ENCODE measurements at regions not wholly inside any gene's neighbourhood (a gene's known extent, or its start where the extent isn't known, plus 50 kb on each side); places are given as distances from the start of the nearest gene placed in this dataset.

DNA sequence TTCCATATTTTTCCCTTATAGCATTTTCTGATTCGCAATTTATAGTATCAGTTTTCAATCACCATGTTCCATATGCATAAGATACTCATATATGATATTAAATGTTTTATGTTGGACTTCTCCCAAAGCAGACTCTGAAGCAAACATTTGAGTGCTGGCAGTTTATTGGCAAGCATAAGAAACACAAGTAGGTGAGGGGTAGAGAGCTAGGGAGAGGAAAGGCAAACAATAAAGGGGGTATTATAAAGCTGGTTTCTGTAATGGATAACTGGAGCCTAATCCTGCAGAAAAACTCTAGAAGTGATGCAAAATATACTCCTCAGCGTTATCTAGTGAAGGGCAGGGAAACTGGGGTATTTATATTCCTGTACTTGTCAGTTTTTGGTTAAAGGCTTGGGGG lies 491.5 kb upstream of the TGFBR2 start:
- no peaks in the 10 kb centered on the region for H3K9me2 ChIP-seq (replicated peaks; ENCODE audit: insufficient read depth)
- no peaks in the 10 kb centered on the region for H3K27me3 ChIP-seq
- H3K36me3 ChIP-seq (replicated peaks; ENCODE audit: insufficient read depth, low read depth): no peaks in the 10 kb centered on the region
- no peaks in the 10 kb centered on the region for H3K79me2 ChIP-seq
- 67% methylated on average over 2 of the region's 2 CpGs for WGBS (ENCODE audit: low lambda C conversion rate, missing lambda C conversion rate)
- no peak overlapping the region for H3K27ac ChIP-seq
- H3K4me3 ChIP-seq: no peak overlapping the region
- no peaks in the 10 kb centered on the region for H3K4me1 ChIP-seq (ENCODE audit: insufficient read depth)
- no peak overlapping the region for H2AFZ ChIP-seq
- DNase-seq (ENCODE audit: low spot score): no peak
- TF ChIP-seq CTCF (IDR thresholded peaks at IDR 0.05; ENCODE audit: poor library complexity) (no peak), EZH2 (IDR thresholded peaks at IDR 0.05; ENCODE audit: borderline replicate concordance) (no peak), EZH2phosphoT487 (IDR thresholded peaks at IDR 0.05; ENCODE audit: low read depth, severe bottlenecking, unreplicated experiment) (no peak)
- no peaks in the 10 kb centered on the region for H4K20me1 ChIP-seq (ENCODE audit: insufficient read depth, poor library complexity, severe bottlenecking)
- H3K4me2 ChIP-seq: no peak overlapping the region
- H3K9me3 ChIP-seq (ENCODE audit: low read depth): no peaks in the 10 kb centered on the region

- TF ChIP-seq CTCF (IDR thresholded peaks at IDR 0.05; ENCODE audit: poor library complexity): no peak
- no peak for TF ChIP-seq EZH2 (IDR thresholded peaks at IDR 0.05; ENCODE audit: borderline replicate concordance)
- TF ChIP-seq EZH2phosphoT487 (IDR thresholded peaks at IDR 0.05; ENCODE audit: low read depth, severe bottlenecking, unreplicated experiment): no peak
- Histone ChIP-seq H3K79me2 (no peaks in the 10 kb centered on the region), H3K9me2 (replicated peaks; ENCODE audit: insufficient read depth) (no peaks in the 10 kb centered on the region), H3K4me2 (no peak overlapping the region), H3K4me3 (no peak overlapping the region), H3K27me3 (no peaks in the 10 kb centered on the region), H3K4me1 (ENCODE audit: insufficient read depth) (no peaks in the 10 kb centered on the region), H3K9me3 (ENCODE audit: low read depth) (no peaks in the 10 kb centered on the region), H4K20me1 (ENCODE audit: insufficient read depth, poor library complexity, severe bottlenecking) (no peaks in the 10 kb centered on the region), H3K36me3 (replicated peaks; ENCODE audit: insufficient read depth, low read depth) (no peaks in the 10 kb centered on the region), H3K27ac (no peak overlapping the region), H2AFZ (no peak overlapping the region)
- WGBS (ENCODE audit: low lambda C conversion rate, missing lambda C conversion rate): 85% methylated on average over 1 of the region's 1 CpG
- DNase-seq (ENCODE audit: low spot score): no peak
Measured at GRCh38 chr3:30122359-30122758, 484.0 kb upstream of the TGFBR2 start.

- 81% methylated on average over 3 of the region's 3 CpGs for WGBS (ENCODE audit: low lambda C conversion rate, missing lambda C conversion rate)
- no peak overlapping the region for H3K4me2 ChIP-seq
Measured at GRCh38 chr3:30123224-30123623, 483.2 kb upstream of the TGFBR2 start.

DNA sequence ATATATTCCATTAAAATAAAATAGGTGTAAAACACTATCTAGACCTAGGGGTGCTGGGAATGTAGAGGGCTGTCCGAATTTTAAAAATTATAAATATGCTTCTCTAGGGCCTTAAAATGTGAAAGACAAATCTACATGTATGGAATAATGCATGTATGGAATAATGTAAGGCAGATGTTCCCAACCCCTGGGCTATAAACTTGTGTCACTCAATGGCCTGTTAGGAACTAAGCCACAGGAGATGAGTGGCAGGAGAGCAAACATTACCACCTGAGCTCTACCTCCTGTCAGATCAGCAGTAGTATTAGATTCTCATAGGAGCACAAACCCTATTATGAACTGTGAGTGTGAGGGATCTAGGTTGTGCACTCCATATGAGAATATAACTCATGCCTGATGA lies 482.6 kb upstream of the TGFBR2 start:
- DNase-seq (ENCODE audit: low spot score): no peak
- H3K9me2 ChIP-seq (replicated peaks; ENCODE audit: insufficient read depth): no peaks in the 10 kb centered on the region
- no peaks in the 10 kb centered on the region for H3K79me2 ChIP-seq
- no peak overlapping the region for H3K4me2 ChIP-seq
- no peak overlapping the region for H3K27ac ChIP-seq
- H2AFZ ChIP-seq: no peak overlapping the region
- H3K9me3 ChIP-seq (ENCODE audit: low read depth): no peaks in the 10 kb centered on the region
- H3K4me3 ChIP-seq: no peak overlapping the region
- no peaks in the 10 kb centered on the region for H3K36me3 ChIP-seq (replicated peaks; ENCODE audit: insufficient read depth, low read depth)
- H4K20me1 ChIP-seq (ENCODE audit: insufficient read depth, poor library complexity, severe bottlenecking): no peaks in the 10 kb centered on the region
- H3K27me3 ChIP-seq: no peaks in the 10 kb centered on the region
- 100% methylated on average over 1 of the region's 1 CpG for WGBS (ENCODE audit: low lambda C conversion rate, missing lambda C conversion rate)
- no peak for TF ChIP-seq CTCF (IDR thresholded peaks at IDR 0.05; ENCODE audit: poor library complexity)
- no peaks in the 10 kb centered on the region for H3K4me1 ChIP-seq (ENCODE audit: insufficient read depth)

More at GRCh38 chr3:30123224-30123623, 483.2 kb upstream of the TGFBR2 start:
- Histone ChIP-seq H3K79me2 (no peaks in the 10 kb centered on the region), H2AFZ (no peak overlapping the region), H3K4me3 (no peak overlapping the region), H3K9me3 (ENCODE audit: low read depth) (no peaks in the 10 kb centered on the region), H3K27me3 (no peaks in the 10 kb centered on the region), H3K36me3 (replicated peaks; ENCODE audit: insufficient read depth, low read depth) (no peaks in the 10 kb centered on the region), H3K4me1 (ENCODE audit: insufficient read depth) (no peaks in the 10 kb centered on the region), H3K9me2 (replicated peaks; ENCODE audit: insufficient read depth) (no peaks in the 10 kb centered on the region), H3K27ac (no peak overlapping the region), H4K20me1 (ENCODE audit: insufficient read depth, poor library complexity, severe bottlenecking) (no peaks in the 10 kb centered on the region)
- no peak for DNase-seq (ENCODE audit: low spot score)
- no peak for TF ChIP-seq EZH2 (IDR thresholded peaks at IDR 0.05; ENCODE audit: borderline replicate concordance)
- no peak for TF ChIP-seq EZH2phosphoT487 (IDR thresholded peaks at IDR 0.05; ENCODE audit: low read depth, severe bottlenecking, unreplicated experiment)

All from hepatocyte (in vitro differentiated cells).